NB4 (cell line): ENCODE measurements at regions not wholly inside any gene's neighbourhood (a gene's known extent, or its start where the extent isn't known, plus 50 kb on each side); places are given as distances from the start of the nearest gene placed in this dataset.
"Not testable (repeated sequence)": the region's sequence is repeated elsewhere in the genome, so short reads cannot be mapped to it uniquely, and the experiment has no call there.

ENCODE experiments used
- DNase-seq: peaks from one replicate; pipeline ENCODE4 v3.0.0; 2010; ENCODE audit warnings: low read depth
- H3K4me3 ChIP-seq: one replicate; pipeline ENCODE4 v1.5.1; 2011; ENCODE audit warnings: mild to moderate bottlenecking, low read depth, low read length, moderate library complexity
- CTCF ChIP-seq: IDR thresholded peaks from one replicate; pipeline ENCODE4 v1.5.1; 2012; ENCODE audit warnings: low read depth, low read length
- MAX ChIP-seq: IDR thresholded peaks from 2 replicates; pipeline ENCODE4 v1.6.1; 2011; ENCODE audit warnings: low read depth, low read length
- MYC ChIP-seq: IDR thresholded peaks from 2 replicates; pipeline ENCODE4 v1.6.1; 2011; ENCODE audit warnings: low read depth, low read length
- POLR2A ChIP-seq: IDR thresholded peaks from 2 replicates; pipeline ENCODE4 v1.6.1; 2011; ENCODE audit warnings: mild to moderate bottlenecking; ENCODE audit not compliant: insufficient read length; ENCODE audit errors: extremely low read depth

- DNase-seq, H3K4me3 ChIP-seq: not testable (repeated sequence)
Observed at GRCh38 chr2:89756616-89757015, 1065.1 kb downstream of the RPIA start.

GRCh38 chr2:89758332-89759026, 1067.0 kb downstream of the RPIA start:
- not testable (repeated sequence) for H3K4me3 ChIP-seq, DNase-seq

GRCh38 chr2:89760762-89761161, 1069.3 kb downstream of the RPIA start:
- DNase-seq: not testable (repeated sequence)

GRCh38 chr2:89761171-89761570, 1069.7 kb downstream of the RPIA start:
- not testable (repeated sequence) for DNase-seq, H3K4me3 ChIP-seq

More at GRCh38 chr2:89760762-89761161, 1069.3 kb downstream of the RPIA start:
- not testable (repeated sequence) for H3K4me3 ChIP-seq

- DNase-seq, H3K4me3 ChIP-seq: not testable (repeated sequence)
Observed at GRCh38 chr2:89761863-89762262, 1070.4 kb downstream of the RPIA start.

GRCh38 chr2:89762461-89763253, 1071.2 kb downstream of the RPIA start:
- not testable (repeated sequence) for DNase-seq, H3K4me3 ChIP-seq

- DNase-seq: peak; percentile 21
- TF ChIP-seq MYC (no peak), CTCF (peak; percentile 17)
- H3K4me3 ChIP-seq: no peak overlapping the region
Observed at GRCh38 chr2:89763254-89763580, 1071.7 kb downstream of the RPIA start.

GRCh38 chr2:89763581-89764485, 1072.4 kb downstream of the RPIA start:
- DNase-seq: no peak
- TF ChIP-seq MAX: no peak
- TF ChIP-seq CTCF: no peak
- TF ChIP-seq MYC: no peak
- no peak for TF ChIP-seq POLR2A
- no peak overlapping the region for H3K4me3 ChIP-seq

GRCh38 chr2:89764571-89765360, 1073.3 kb downstream of the RPIA start:
- DNase-seq, H3K4me3 ChIP-seq: not testable (repeated sequence)

GRCh38 chr2:89765361-89765718, 1073.9 kb downstream of the RPIA start:
- not testable (repeated sequence) for H3K4me3 ChIP-seq, DNase-seq

GRCh38 chr2:89766141-89766990, 1074.9 kb downstream of the RPIA start:
- DNase-seq, H3K4me3 ChIP-seq: not testable (repeated sequence)

- not testable (repeated sequence) for DNase-seq, H3K4me3 ChIP-seq
Observed at GRCh38 chr2:89767058-89767457, 1075.6 kb downstream of the RPIA start.
